OCI-LY3 (cell line): ENCODE measurements at regions not wholly inside any gene's neighbourhood (a gene's known extent, or its start where the extent isn't known, plus 50 kb on each side); places are given as distances from the start of the nearest gene placed in this dataset.

Experiments
- H2AFZ ChIP-seq: fragments of 200-600, 300-600 bp; shearing (Covaris generic); 2 replicates; pipeline ENCODE4 v1.6.0; 2014; ENCODE audit warnings: antibody characterized with exemption, low read depth, low read length
- H3K27ac ChIP-seq: fragments of 200-600, 300-600 bp; sonication (generic); 2 replicates; pipeline ENCODE4 v1.5.1; 2014; ENCODE audit warnings: mild to moderate bottlenecking, low read length, moderate library complexity, mixed read lengths
- H3K27me3 ChIP-seq: fragments of 200-600, 300-600 bp; sonication (generic); 2 replicates; pipeline ENCODE4 v1.6.1; 2014; ENCODE audit warnings: low read depth, low read length, mixed read lengths
- H3K36me3 ChIP-seq: fragments of 200-600, 300-600 bp; sonication (generic); replicated peaks from 2 replicates; pipeline ENCODE3; 2014; ENCODE audit warnings: low read depth, low read length, mixed read lengths
- H3K4me1 ChIP-seq: fragments of 300-600, 200-600 bp; sonication (generic); 2 replicates; pipeline ENCODE4 v1.6.1; 2014; ENCODE audit warnings: low read length, mixed read lengths
- H3K4me2 ChIP-seq: fragments of 200-600, 300-600 bp; sonication (generic); 2 replicates; pipeline ENCODE4 v1.6.1; 2014; ENCODE audit warnings: low read length, mixed read lengths
- H3K4me3 ChIP-seq: fragments of 300-600, 200-600 bp; sonication (generic); 2 replicates; pipeline ENCODE4 v1.5.1; 2014; ENCODE audit warnings: antibody characterized with exemption, mild to moderate bottlenecking, low read length, moderate library complexity
- H3K79me2 ChIP-seq: fragments of 300-600, 200-600 bp; shearing (Covaris generic); 2 replicates; pipeline ENCODE4 v1.6.1; 2014; ENCODE audit warnings: mild to moderate bottlenecking, low read length, mixed read lengths
- H3K9ac ChIP-seq: fragments of 300-600, 200-600 bp; shearing (Covaris generic); 2 replicates; pipeline ENCODE4 v1.6.0; 2014; ENCODE audit warnings: mild to moderate bottlenecking, low read length, moderate library complexity
- H3K9me3 ChIP-seq: fragments of 200-600, 300-600 bp; shearing (Covaris generic); 2 replicates; pipeline ENCODE4 v1.6.1; 2014; ENCODE audit warnings: low read length, mixed read lengths; ENCODE audit not compliant: insufficient read depth
- H4K20me1 ChIP-seq: fragments of 200-600, 300-600 bp; sonication (generic); 2 replicates; pipeline ENCODE4 v1.6.1; 2016; ENCODE audit warnings: low read length, mixed read lengths; ENCODE audit not compliant: insufficient read depth
- EZH2phosphoT487 ChIP-seq: fragments of 200-600 bp; shearing (Covaris generic); IDR thresholded peaks from 2 replicates; pipeline ENCODE4 v1.6.1; 2018; ENCODE audit warnings: antibody characterized with exemption, mixed run types, low read depth
- TF ChIP-seq, protein P1 (sequence below): fragments of 200-600, 300-600 bp; sonication (generic); IDR thresholded peaks from 2 replicates; pipeline ENCODE4 v1.5.1; 2014; ENCODE audit warnings: antibody characterized with exemption, low read length, low read depth

DNA sequence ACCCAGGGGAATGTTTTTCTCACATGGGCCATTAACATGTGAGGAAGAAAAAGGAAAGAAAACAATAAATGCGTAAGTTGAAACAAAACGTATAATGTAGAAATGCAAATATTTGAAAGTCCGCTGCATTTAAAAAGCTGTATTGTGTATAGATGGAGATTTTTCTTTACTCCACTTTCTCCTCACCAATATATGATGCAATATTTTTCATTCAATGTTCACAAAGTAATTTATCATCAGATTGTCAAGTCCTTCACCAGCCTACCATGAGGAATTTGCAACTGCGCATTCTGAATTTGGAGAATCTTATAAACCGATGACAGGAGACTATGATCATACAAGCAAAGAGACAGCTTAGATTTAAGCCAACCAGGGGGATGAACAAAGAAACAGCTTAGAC, 69.9 kb downstream of the SOD2 start:
- no peak overlapping the region for H3K4me2 ChIP-seq
- no peaks in the 10 kb centered on the region for H3K27me3 ChIP-seq
- H2AFZ ChIP-seq, result no peak overlapping the region
- H4K20me1 ChIP-seq, result no peaks in the 10 kb centered on the region
- no peak overlapping the region for H3K4me3 ChIP-seq
- H3K27ac ChIP-seq, result no peak overlapping the region
- no peaks in the 10 kb centered on the region for H3K79me2 ChIP-seq
- TF ChIP-seq, protein P1, sequence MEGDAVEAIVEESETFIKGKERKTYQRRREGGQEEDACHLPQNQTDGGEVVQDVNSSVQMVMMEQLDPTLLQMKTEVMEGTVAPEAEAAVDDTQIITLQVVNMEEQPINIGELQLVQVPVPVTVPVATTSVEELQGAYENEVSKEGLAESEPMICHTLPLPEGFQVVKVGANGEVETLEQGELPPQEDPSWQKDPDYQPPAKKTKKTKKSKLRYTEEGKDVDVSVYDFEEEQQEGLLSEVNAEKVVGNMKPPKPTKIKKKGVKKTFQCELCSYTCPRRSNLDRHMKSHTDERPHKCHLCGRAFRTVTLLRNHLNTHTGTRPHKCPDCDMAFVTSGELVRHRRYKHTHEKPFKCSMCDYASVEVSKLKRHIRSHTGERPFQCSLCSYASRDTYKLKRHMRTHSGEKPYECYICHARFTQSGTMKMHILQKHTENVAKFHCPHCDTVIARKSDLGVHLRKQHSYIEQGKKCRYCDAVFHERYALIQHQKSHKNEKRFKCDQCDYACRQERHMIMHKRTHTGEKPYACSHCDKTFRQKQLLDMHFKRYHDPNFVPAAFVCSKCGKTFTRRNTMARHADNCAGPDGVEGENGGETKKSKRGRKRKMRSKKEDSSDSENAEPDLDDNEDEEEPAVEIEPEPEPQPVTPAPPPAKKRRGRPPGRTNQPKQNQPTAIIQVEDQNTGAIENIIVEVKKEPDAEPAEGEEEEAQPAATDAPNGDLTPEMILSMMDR, result no peak
- no peak for TF ChIP-seq EZH2phosphoT487
- no peaks in the 10 kb centered on the region for H3K36me3 ChIP-seq
- no peaks in the 10 kb centered on the region for H3K9me3 ChIP-seq
- H3K4me1 ChIP-seq, result no peaks in the 10 kb centered on the region
- no peak overlapping the region for H3K9ac ChIP-seq

DNA sequence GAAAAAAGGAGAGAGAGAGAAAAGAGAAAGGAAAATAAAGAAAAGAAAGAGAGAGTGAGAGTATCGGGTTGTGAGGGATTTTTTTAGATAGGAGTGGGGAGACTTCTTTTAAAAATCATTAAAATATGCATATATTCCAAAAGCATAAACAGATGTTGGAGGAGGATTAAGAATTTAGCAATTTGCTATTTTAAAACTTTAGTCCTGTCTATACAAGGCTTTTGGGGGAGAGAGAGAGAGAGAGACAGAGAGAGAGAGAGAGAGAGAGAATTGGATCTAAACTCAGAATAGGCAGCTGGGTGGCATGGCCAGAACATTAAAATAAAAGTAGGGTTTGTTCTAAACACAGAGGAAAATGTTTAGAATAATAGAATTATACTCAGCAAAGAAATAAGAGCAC, 72.1 kb downstream of the SOD2 start:
- Histone ChIP-seq H3K27me3 (no peaks in the 10 kb centered on the region), H3K27ac (no peak overlapping the region), H3K9ac (no peak overlapping the region), H3K4me3 (no peak overlapping the region), H3K36me3 (no peaks in the 10 kb centered on the region), H3K9me3 (0 out of 2 replicates have a peak, but pooled peaks cover 4% of the 10 kb centered on the region), H3K79me2 (no peaks in the 10 kb centered on the region), H2AFZ (no peak overlapping the region), H3K4me2 (no peak overlapping the region), H3K4me1 (no peaks in the 10 kb centered on the region), H4K20me1 (no peaks in the 10 kb centered on the region)
- no peak for TF ChIP-seq EZH2phosphoT487
- TF ChIP-seq, protein P1, result no peak

DNA sequence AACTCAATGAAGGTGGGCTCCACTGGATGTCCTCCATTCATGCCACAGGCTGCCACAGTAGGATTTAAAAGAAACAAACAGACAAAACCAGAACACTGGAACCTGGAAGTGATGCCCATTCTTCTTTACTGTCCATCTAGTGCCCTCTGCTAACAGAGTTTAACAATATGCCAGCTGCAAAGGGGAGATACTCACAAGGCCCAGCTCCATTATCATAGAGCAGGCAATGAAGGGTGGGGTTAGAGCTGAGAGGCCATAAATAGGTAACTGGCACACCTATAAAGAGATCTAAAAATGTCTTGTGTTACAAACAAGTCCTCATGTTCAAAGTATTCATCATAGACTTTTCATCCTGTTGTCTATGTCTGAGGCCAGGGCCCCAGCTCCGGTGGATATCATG, 75.6 kb downstream of the SOD2 start:
- H3K36me3 ChIP-seq, result no peaks in the 10 kb centered on the region
- H2AFZ ChIP-seq, result no peak overlapping the region
- H3K9ac ChIP-seq, result no peak overlapping the region
- H3K4me3 ChIP-seq, result no peak overlapping the region
- H3K79me2 ChIP-seq, result no peaks in the 10 kb centered on the region
- H3K9me3 ChIP-seq, result 0 out of 2 replicates have a peak, but pooled peaks cover 4% of the 10 kb centered on the region
- H3K4me2 ChIP-seq, result no peak overlapping the region
- H4K20me1 ChIP-seq, result no peaks in the 10 kb centered on the region
- H3K27ac ChIP-seq, result no peak overlapping the region
- no peaks in the 10 kb centered on the region for H3K4me1 ChIP-seq
- H3K27me3 ChIP-seq, result no peaks in the 10 kb centered on the region
- no peak for TF ChIP-seq EZH2phosphoT487
- TF ChIP-seq, protein P1, result no peak

DNA sequence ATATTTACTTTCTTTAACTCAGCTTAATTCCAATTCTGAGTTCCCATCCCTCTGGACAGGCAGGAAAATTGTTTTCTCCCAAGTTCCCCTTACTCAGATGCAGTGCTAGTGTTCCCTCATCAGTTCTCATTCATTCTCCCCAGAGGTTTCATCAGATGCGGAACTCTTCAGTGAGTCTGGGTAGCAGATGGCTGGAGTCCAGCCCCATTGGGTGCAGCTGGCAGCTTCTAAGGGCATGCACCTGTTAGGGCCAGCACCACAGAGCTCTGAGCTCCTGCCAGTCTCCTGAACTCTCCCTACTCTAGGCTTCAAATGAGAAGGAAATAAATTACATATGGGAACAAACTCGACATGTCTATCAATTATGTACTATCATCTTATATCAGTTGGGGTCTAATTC, 76.6 kb downstream of the SOD2 start:
- Histone ChIP-seq H3K36me3 (no peaks in the 10 kb centered on the region), H3K27me3 (no peaks in the 10 kb centered on the region), H3K4me2 (no peak overlapping the region), H3K9me3 (0 out of 2 replicates have a peak, but pooled peaks cover 4% of the 10 kb centered on the region), H3K27ac (no peak overlapping the region), H3K4me1 (no peaks in the 10 kb centered on the region), H2AFZ (no peak overlapping the region), H4K20me1 (no peaks in the 10 kb centered on the region), H3K79me2 (no peaks in the 10 kb centered on the region), H3K4me3 (no peak overlapping the region), H3K9ac (no peak overlapping the region)
- no peak for TF ChIP-seq EZH2phosphoT487
- TF ChIP-seq, protein P1, result no peak
